ENCODE measurements at regions not wholly inside any gene's neighbourhood (a gene's known extent, or its start where the extent isn't known, plus 50 kb on each side); places are given as distances from the start of the nearest gene placed in this dataset.
"Not testable (repeated sequence)": the region's sequence is repeated elsewhere in the genome, so short reads cannot be mapped to it uniquely, and the experiment has no call there.

DNA sequence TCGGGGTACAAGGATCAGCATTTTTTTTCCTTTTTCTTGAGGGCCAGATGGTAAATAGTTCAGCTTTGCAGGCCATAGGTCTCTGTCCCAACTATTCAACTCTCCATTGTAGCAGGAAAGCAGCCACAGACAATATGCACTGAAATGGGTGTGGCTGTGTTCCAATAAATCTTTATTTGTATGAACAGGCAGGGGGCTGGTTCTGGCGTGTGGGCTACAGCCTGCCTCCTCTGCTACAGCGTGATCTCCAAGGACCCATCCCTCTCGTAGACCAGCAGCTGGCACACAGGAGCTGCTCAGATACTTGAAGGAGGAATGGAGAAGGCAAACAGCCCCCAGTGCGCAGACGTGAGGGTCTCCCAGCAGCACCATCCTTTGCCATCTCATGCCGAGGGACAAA lies 91.8 kb upstream of the FRG2C start:
- H3K4me2 ChIP-seq (ENCODE audit: low read length); H3K27ac ChIP-seq (ENCODE audit: low read depth, low read length); H3K9me2 ChIP-seq (ENCODE audit: insufficient read depth); DNase-seq (ENCODE audit: low read depth, low spot score); BruUV-seq (replicated peaks); H3K27me3 ChIP-seq (ENCODE audit: insufficient read depth, low read length); H4K20me1 ChIP-seq (ENCODE audit: insufficient read depth); H3K79me2 ChIP-seq (ENCODE audit: insufficient read depth, low read length); CTCF ChIA-PET; H2AFZ ChIP-seq (ENCODE audit: low read depth, low read length, poor library complexity, severe bottlenecking); intact Hi-C loops (cut with micrococcal nuclease); RAD21 ChIA-PET (ENCODE audit: low non-redundant PET in 1 of 2, low total read pairs in 2 of 2, uncharacterized antibody in 2 of 2, unreplicated experiment in 2 of 2); H3K9me3 ChIP-seq (ENCODE audit: control insufficient read depth in 1 of 2, insufficient read depth in 1 of 2, low read depth in 1 of 2, low read length in 2 of 2); H3K9ac ChIP-seq (ENCODE audit: low read length); H3K36me3 ChIP-seq (ENCODE audit: control insufficient read depth in 1 of 2, insufficient read depth in 2 of 2, low read length in 2 of 2); H3K4me1 ChIP-seq (ENCODE audit: control insufficient read depth in 1 of 2, insufficient read depth in 2 of 2, low read length in 2 of 2); H3K4me3 ChIP-seq (replicated peaks in 1 of 2; ENCODE audit: low read depth in 1 of 2, low read length in 2 of 2); POLR2A ChIA-PET; ATAC-seq: not testable (repeated sequence)

DNA sequence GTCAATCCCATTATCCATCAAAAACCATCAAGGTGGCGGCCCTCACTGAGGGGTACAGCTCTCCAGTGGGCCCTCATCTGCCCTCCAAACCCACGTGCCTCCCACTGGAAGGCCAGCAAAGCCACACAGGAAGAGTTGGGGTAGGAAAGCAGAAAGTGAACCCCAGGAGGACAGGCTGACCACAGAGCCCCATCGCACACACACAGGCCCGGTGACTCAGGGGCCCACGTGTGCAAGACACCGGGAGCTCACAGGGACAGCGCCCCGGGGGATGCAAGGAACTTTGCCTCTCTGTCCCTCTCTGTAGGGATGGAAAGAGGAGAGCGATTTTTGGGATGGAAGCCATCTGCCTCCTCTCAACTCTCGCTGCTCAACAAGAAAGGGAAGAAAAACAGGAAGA lies 85.0 kb upstream of the FRG2C start:
- CTCF ChIA-PET; H3K9ac ChIP-seq (ENCODE audit: low read length); ATAC-seq; H3K4me1 ChIP-seq (ENCODE audit: control insufficient read depth in 1 of 2, insufficient read depth in 2 of 2, low read length in 2 of 2); H3K4me3 ChIP-seq (replicated peaks in 1 of 2; ENCODE audit: low read depth in 1 of 2, low read length in 2 of 2); H4K20me1 ChIP-seq (ENCODE audit: insufficient read depth); H3K79me2 ChIP-seq (ENCODE audit: insufficient read depth, low read length); BruUV-seq (replicated peaks); H3K27me3 ChIP-seq (ENCODE audit: insufficient read depth, low read length); DNase-seq (ENCODE audit: low read depth, low spot score); H3K9me3 ChIP-seq (ENCODE audit: control insufficient read depth in 1 of 2, insufficient read depth in 1 of 2, low read depth in 1 of 2, low read length in 2 of 2); H2AFZ ChIP-seq (ENCODE audit: low read depth, low read length, poor library complexity, severe bottlenecking); intact Hi-C loops (cut with micrococcal nuclease); H3K4me2 ChIP-seq (ENCODE audit: low read length); RAD21 ChIA-PET (ENCODE audit: low non-redundant PET in 1 of 2, low total read pairs in 2 of 2, uncharacterized antibody in 2 of 2, unreplicated experiment in 2 of 2); H3K9me2 ChIP-seq (ENCODE audit: insufficient read depth); H3K27ac ChIP-seq (ENCODE audit: low read depth, low read length); H3K36me3 ChIP-seq (ENCODE audit: control insufficient read depth in 1 of 2, insufficient read depth in 2 of 2, low read length in 2 of 2); POLR2A ChIA-PET: not testable (repeated sequence)

DNA sequence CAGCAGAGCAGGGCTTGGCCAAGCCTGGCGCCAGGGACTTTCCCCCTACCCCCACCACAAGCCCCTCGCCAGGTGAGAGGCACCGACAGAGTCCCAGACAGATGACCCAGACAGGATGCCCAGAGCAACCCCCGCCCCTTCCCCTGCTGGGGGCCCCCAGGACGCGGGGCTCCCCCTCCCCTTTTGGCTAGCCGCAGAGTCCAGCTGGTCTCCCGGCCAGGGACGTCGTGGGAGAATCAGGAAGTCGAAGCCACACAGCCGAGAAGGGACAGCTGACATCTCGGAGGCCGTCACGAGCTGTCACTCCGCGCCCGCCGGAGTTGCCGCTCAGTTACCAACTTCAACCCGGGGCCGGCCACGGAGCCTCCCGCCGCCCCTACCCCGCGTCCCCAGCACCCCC lies 84.6 kb upstream of the FRG2C start:
- H3K9me3 ChIP-seq (ENCODE audit: control insufficient read depth in 1 of 2, insufficient read depth in 1 of 2, low read depth in 1 of 2, low read length in 2 of 2); H3K4me2 ChIP-seq (ENCODE audit: low read length); RAD21 ChIA-PET (ENCODE audit: low non-redundant PET in 1 of 2, low total read pairs in 2 of 2, uncharacterized antibody in 2 of 2, unreplicated experiment in 2 of 2); H3K9me2 ChIP-seq (ENCODE audit: insufficient read depth); H3K36me3 ChIP-seq (ENCODE audit: control insufficient read depth in 1 of 2, insufficient read depth in 2 of 2, low read length in 2 of 2); H3K4me1 ChIP-seq (ENCODE audit: control insufficient read depth in 1 of 2, insufficient read depth in 2 of 2, low read length in 2 of 2); H3K79me2 ChIP-seq (ENCODE audit: insufficient read depth, low read length); H3K27ac ChIP-seq (ENCODE audit: low read depth, low read length); DNase-seq (ENCODE audit: low read depth, low spot score); H2AFZ ChIP-seq (ENCODE audit: low read depth, low read length, poor library complexity, severe bottlenecking); POLR2A ChIA-PET; H4K20me1 ChIP-seq (ENCODE audit: insufficient read depth); CTCF ChIA-PET; H3K4me3 ChIP-seq (replicated peaks in 1 of 2; ENCODE audit: low read depth in 1 of 2, low read length in 2 of 2); intact Hi-C loops (cut with micrococcal nuclease); ATAC-seq; BruUV-seq (replicated peaks); H3K27me3 ChIP-seq (ENCODE audit: insufficient read depth, low read length); H3K9ac ChIP-seq (ENCODE audit: low read length): not testable (repeated sequence)

All from HCT116 (cell line).